Neuron (in vitro differentiated cells): ENCODE measurements at regions not wholly inside any gene's neighbourhood (a gene's known extent, or its start where the extent isn't known, plus 50 kb on each side); places are given as distances from the start of the nearest gene placed in this dataset.
"Not testable (repeated sequence)": the region's sequence is repeated elsewhere in the genome, so short reads cannot be mapped to it uniquely, and the experiment has no call there.

Experiments used
- H2AFZ ChIP-seq: one replicate; pipeline ENCODE4 v1.6.1; 2013; ENCODE audit warnings: low read depth, mild to moderate bottlenecking, inconsistent platforms, low read length, moderate library complexity
- H3K27me3 ChIP-seq: one replicate; pipeline ENCODE4 v1.6.1; 2013; ENCODE audit warnings: low read length; ENCODE audit not compliant: insufficient read depth
- H3K36me3 ChIP-seq: one replicate; pipeline ENCODE4 v1.6.1; 2013; ENCODE audit warnings: low read length; ENCODE audit not compliant: insufficient read depth
- H3K4me1 ChIP-seq: one replicate; pipeline ENCODE4 v1.6.1; 2013; ENCODE audit warnings: low read length; ENCODE audit not compliant: insufficient read depth
- H3K4me3 ChIP-seq: 2 replicates; pipeline ENCODE4 v1.5.1; 2013; ENCODE audit warnings: mild to moderate bottlenecking, low read length, moderate library complexity
- H3K9me3 ChIP-seq: one replicate; pipeline ENCODE4 v1.6.1; 2013; ENCODE audit warnings: low read length

DNA sequence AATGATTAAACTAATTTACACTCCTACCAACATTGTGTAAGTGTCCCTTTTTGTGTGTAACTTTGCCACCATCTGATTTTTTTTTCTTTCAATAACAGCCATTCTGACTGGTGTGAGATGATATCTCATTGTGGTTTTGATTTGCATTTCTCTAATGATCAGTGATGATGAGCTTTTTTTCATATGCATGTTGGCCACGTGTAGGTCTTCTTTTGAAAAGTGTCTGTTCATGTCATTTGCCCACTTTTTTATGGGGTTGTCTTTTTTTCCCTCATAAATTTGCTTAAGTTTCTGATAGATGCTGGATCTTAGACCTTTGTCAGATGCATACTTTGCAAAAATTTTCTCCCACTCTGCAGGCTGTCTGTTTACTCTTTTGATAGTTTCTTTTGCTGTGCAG is 102.5 kb upstream of the ZEB2 start:
- H3K9me3 ChIP-seq, H3K4me1 ChIP-seq, H2AFZ ChIP-seq, H3K4me3 ChIP-seq, H3K27me3 ChIP-seq, H3K36me3 ChIP-seq: not testable (repeated sequence)

- no peaks in the 10 kb centered on the region for H3K36me3 ChIP-seq
Measured at GRCh38 chr2:144621266-144621665, 101.3 kb upstream of the ZEB2 start.

GRCh38 chr2:144619760-144620159 is 99.8 kb upstream of the ZEB2 start:
- Histone ChIP-seq H3K9me3 (no peaks in the 10 kb centered on the region), H3K36me3 (no peaks in the 10 kb centered on the region), H3K4me3 (no peak overlapping the region), H3K4me1 (no peaks in the 10 kb centered on the region), H3K27me3 (no peaks in the 10 kb centered on the region), H2AFZ (no peak overlapping the region)

More at GRCh38 chr2:144621266-144621665, 101.3 kb upstream of the ZEB2 start:
- H3K4me3 ChIP-seq = no peak overlapping the region
- no peaks in the 10 kb centered on the region for H3K27me3 ChIP-seq
- no peaks in the 10 kb centered on the region for H3K9me3 ChIP-seq
- no peaks in the 10 kb centered on the region for H3K4me1 ChIP-seq
- H2AFZ ChIP-seq = no peak overlapping the region

- not testable (repeated sequence) for H3K27me3 ChIP-seq, H3K4me1 ChIP-seq, H3K9me3 ChIP-seq
Measured at GRCh38 chr2:144617171-144617570, 97.3 kb upstream of the ZEB2 start.

GRCh38 chr2:144615866-144616565 is 96.1 kb upstream of the ZEB2 start:
- no peak overlapping the region for H2AFZ ChIP-seq
- no peaks in the 10 kb centered on the region for H3K27me3 ChIP-seq
- H3K4me3 ChIP-seq = no peak overlapping the region
- no peaks in the 10 kb centered on the region for H3K9me3 ChIP-seq
- no peaks in the 10 kb centered on the region for H3K36me3 ChIP-seq
- H3K4me1 ChIP-seq = no peaks in the 10 kb centered on the region

More at GRCh38 chr2:144617171-144617570, 97.3 kb upstream of the ZEB2 start:
- H2AFZ ChIP-seq, H3K36me3 ChIP-seq, H3K4me3 ChIP-seq: not testable (repeated sequence)

DNA sequence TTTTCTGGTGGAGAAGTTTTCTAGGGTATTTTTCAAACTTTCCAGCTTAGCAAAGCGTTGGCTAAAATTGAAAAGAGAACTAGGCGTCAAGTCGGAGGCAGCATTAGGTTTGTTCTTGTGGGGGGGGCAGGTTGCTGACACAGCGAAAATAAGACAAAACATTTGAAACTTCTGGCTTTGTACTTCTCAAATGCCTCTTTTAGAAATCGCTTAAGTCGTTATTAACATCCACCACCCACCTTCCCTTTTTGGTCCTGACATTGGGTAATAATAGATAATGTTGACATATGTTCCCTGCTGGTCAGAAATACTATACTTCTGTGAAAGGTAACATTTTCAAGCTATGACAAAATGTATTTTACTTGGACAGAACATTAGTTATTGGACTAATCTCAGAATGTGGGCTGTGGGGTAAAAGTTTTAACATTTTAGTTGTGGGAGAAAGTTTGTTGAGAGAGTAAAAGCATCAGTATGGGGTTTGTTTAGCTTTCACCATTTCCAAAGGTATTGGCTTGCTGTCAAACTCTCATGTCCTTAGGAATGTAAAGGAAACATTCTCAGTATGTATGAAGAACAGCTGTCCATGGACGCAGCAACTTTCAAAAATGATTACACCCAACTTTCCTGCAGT is 88.1 kb upstream of the ZEB2 start:
- no peak overlapping the region for H3K4me3 ChIP-seq
- no peaks in the 10 kb centered on the region for H3K27me3 ChIP-seq
- no peak overlapping the region for H2AFZ ChIP-seq
- H3K4me1 ChIP-seq = no peaks in the 10 kb centered on the region
- H3K9me3 ChIP-seq = no peaks in the 10 kb centered on the region
- H3K36me3 ChIP-seq = no peaks in the 10 kb centered on the region

DNA sequence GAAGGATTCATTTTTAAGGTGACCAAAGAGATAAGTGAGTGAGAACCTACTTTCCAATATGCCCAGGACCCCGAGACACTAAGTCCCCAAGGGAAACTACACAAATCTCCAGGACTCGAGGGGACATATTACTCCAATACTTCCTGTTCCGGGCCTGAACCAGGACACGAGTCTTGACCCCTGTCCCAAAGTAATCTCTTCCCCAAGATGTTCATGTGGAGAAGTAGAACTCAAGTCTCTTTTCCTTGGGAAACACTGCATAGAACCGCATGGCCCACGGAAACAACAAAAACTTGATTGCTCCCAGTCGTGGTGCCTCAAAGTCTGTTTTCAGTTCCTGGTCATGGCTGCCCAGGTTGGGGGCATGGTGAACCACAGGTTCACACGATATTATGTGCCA is 87.2 kb upstream of the ZEB2 start:
- Histone ChIP-seq H3K9me3 (no peaks in the 10 kb centered on the region), H3K4me1 (no peaks in the 10 kb centered on the region), H3K4me3 (no peak overlapping the region), H3K27me3 (no peaks in the 10 kb centered on the region), H3K36me3 (no peaks in the 10 kb centered on the region), H2AFZ (no peak overlapping the region)

DNA sequence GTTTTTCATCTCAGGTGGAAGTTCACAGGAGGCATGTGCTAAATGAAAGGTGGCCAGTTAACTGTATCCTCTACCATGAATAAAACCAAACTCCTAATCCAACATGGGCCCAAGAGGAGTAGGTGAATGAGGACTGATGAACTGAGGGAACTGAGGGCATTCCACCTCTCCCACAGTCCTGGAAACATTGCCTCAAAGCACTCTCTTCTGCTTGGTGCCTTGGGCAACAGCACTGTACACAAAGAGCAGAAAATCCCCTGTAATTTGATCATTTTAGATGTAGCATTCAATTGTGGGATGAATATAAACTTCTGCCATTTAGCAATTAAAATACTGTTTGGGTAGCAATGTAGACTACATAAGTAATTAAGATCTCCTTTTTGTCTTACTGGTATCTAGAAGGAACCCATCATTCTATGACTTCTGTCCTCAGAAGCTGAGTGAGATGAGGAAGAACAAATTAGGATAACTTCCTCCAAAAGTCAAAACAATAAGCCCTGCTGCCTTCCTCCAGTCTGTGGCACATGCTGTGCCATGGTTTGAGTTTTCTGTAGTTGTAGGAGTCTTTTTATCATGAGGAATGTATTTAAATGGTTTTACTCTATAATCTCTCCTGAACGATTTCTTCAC is 86.7 kb upstream of the ZEB2 start:
- no peaks in the 10 kb centered on the region for H3K36me3 ChIP-seq
- H3K27me3 ChIP-seq = no peaks in the 10 kb centered on the region
- H3K4me1 ChIP-seq = no peaks in the 10 kb centered on the region
- H2AFZ ChIP-seq = no peak overlapping the region
- no peak overlapping the region for H3K4me3 ChIP-seq
- H3K9me3 ChIP-seq = no peaks in the 10 kb centered on the region

GRCh38 chr2:144605231-144605840 is 85.4 kb upstream of the ZEB2 start:
- no peaks in the 10 kb centered on the region for H3K4me1 ChIP-seq
- no peaks in the 10 kb centered on the region for H3K27me3 ChIP-seq
- H3K36me3 ChIP-seq = no peaks in the 10 kb centered on the region
- no peak overlapping the region for H3K4me3 ChIP-seq
- no peaks in the 10 kb centered on the region for H3K9me3 ChIP-seq
- H2AFZ ChIP-seq = no peak overlapping the region

- H3K27me3 ChIP-seq = no peaks in the 10 kb centered on the region
- H2AFZ ChIP-seq = no peak overlapping the region
- H3K9me3 ChIP-seq = no peaks in the 10 kb centered on the region
Measured at GRCh38 chr2:144603334-144603733, 83.4 kb upstream of the ZEB2 start.

DNA sequence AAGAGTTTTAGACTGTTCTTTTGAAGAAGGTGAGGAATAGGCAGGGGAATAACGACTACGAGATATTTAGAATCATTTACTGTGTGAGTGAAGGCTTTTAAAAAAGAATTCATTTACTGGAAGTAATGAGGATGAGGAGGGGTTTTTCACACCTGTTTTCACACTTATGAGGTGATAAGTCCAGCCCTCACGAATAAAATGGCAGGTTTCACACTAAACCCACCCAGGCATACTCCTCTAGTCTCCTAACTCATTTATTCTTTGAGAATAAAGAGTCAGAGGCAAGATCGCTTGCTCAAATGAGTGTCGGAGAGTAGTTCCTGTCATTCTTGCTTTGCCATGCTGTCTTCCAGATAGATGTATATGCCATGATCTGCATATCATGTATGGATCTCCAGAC is 79.0 kb upstream of the ZEB2 start:
- no peaks in the 10 kb centered on the region for H3K36me3 ChIP-seq
- H3K4me3 ChIP-seq = no peak overlapping the region
- no peaks in the 10 kb centered on the region for H3K27me3 ChIP-seq
- no peaks in the 10 kb centered on the region for H3K9me3 ChIP-seq
- H2AFZ ChIP-seq = no peak overlapping the region
- peaks cover 20% of the 10 kb centered on the region for H3K4me1 ChIP-seq

More at GRCh38 chr2:144603334-144603733, 83.4 kb upstream of the ZEB2 start:
- H3K4me3 ChIP-seq = no peak overlapping the region
- no peaks in the 10 kb centered on the region for H3K4me1 ChIP-seq
- no peaks in the 10 kb centered on the region for H3K36me3 ChIP-seq

GRCh38 chr2:144597894-144598593 is 78.1 kb upstream of the ZEB2 start:
- peaks cover 20% of the 10 kb centered on the region for H3K4me1 ChIP-seq
- H2AFZ ChIP-seq = no peak overlapping the region
- no peaks in the 10 kb centered on the region for H3K36me3 ChIP-seq
- no peaks in the 10 kb centered on the region for H3K27me3 ChIP-seq
- no peak overlapping the region for H3K4me3 ChIP-seq
- no peaks in the 10 kb centered on the region for H3K9me3 ChIP-seq

- Histone ChIP-seq H3K36me3 (no peaks in the 10 kb centered on the region), H3K4me1 (peaks cover 20% of the 10 kb centered on the region), H3K27me3 (no peaks in the 10 kb centered on the region), H3K9me3 (no peaks in the 10 kb centered on the region), H3K4me3 (no peak overlapping the region), H2AFZ (no peak overlapping the region)
Measured at GRCh38 chr2:144597388-144597787, 77.5 kb upstream of the ZEB2 start.
